ENCODE measurements at regions not wholly inside any gene's neighbourhood (a gene's known extent, or its start where the extent isn't known, plus 50 kb on each side); places are given as distances from the start of the nearest gene placed in this dataset.

DNA sequence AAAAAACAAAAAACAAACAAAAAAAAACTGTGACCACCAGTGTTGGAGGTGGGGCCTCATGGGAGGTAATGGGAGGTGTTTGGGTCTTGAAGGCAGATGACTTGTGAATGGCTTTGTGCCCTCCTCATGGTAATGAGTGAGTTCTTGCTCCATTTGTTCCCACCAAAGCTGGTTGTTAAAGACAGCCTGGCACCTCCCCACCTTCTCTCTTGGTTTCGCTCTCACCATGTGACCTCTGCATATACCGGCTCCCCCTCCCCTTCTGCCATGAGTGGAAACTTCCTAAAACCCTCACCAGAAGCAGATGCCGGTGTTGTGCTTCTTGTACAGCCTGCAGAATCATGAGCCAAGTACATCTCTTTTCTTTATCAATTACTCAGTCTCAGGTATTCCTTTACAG, 61.5 kb upstream of the ATP11B start:
- DNase-seq (ENCODE audit: low spot score) (no peak), ATAC-seq (ENCODE audit: low read depth) (no peak)
- no peaks in the 10 kb centered on the region for H3K27me3 ChIP-seq (ENCODE audit: insufficient read depth, poor library complexity, severe bottlenecking)
- no peaks in the 10 kb centered on the region for H3K36me3 ChIP-seq (ENCODE audit: low read depth)
- TF ChIP-seq, protein P1, sequence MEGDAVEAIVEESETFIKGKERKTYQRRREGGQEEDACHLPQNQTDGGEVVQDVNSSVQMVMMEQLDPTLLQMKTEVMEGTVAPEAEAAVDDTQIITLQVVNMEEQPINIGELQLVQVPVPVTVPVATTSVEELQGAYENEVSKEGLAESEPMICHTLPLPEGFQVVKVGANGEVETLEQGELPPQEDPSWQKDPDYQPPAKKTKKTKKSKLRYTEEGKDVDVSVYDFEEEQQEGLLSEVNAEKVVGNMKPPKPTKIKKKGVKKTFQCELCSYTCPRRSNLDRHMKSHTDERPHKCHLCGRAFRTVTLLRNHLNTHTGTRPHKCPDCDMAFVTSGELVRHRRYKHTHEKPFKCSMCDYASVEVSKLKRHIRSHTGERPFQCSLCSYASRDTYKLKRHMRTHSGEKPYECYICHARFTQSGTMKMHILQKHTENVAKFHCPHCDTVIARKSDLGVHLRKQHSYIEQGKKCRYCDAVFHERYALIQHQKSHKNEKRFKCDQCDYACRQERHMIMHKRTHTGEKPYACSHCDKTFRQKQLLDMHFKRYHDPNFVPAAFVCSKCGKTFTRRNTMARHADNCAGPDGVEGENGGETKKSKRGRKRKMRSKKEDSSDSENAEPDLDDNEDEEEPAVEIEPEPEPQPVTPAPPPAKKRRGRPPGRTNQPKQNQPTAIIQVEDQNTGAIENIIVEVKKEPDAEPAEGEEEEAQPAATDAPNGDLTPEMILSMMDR (IDR thresholded peaks at IDR 0.05; ENCODE audit: poor library complexity, severe bottlenecking) = no peak
- H3K27ac ChIP-seq (ENCODE audit: poor library complexity, severe bottlenecking) = no peak overlapping the region
- H3K9me3 ChIP-seq (ENCODE audit: severe bottlenecking) = no peaks in the 10 kb centered on the region
- no peaks in the 10 kb centered on the region for H3K4me1 ChIP-seq (ENCODE audit: insufficient read depth, poor library complexity, severe bottlenecking)
- no peak overlapping the region for H3K4me3 ChIP-seq (ENCODE audit: severe bottlenecking)

DNA sequence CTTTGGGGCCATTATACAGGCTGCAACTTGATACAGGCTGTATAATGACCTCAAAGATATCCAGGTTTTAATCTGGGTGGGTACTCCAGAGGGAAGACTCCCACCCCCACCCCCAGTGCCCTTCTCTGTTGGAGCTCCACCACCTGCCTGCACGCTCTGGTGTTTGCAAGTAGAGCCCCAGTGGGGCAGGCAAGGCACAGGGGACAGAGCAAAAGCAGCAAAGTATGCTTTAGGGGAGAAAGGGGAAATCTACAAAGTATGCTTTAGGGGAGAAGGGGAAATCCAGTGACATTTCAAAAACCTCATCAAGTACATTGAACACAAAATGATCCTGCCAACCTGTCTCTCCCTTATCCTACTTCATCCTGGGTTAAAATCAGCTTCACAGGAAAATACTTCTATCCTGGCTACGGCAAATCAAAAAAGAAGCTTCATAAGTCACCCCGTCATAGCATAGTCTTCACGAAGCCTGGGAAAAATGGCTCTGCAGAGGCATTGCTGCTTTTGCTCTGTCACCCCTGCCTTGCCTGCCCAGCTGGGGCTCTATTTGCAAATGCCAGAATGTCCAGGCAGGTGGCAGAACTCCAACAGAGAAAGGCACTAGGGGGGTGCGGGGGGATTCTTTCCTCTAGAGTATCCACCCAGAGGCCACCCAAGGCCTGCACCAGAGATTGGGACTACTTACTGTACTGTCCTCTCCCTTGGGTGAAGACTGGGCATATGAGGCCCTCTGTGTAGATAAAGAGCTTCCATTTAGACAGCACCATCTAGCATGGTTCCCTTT, 60.9 kb upstream of the ATP11B start:
- ATAC-seq (ENCODE audit: low read depth) (no peak), DNase-seq (ENCODE audit: low spot score) (no peak)
- Histone ChIP-seq H3K27me3 (ENCODE audit: insufficient read depth, poor library complexity, severe bottlenecking) (no peaks in the 10 kb centered on the region), H3K36me3 (ENCODE audit: low read depth) (no peaks in the 10 kb centered on the region), H3K4me3 (ENCODE audit: severe bottlenecking) (no peak overlapping the region), H3K27ac (ENCODE audit: poor library complexity, severe bottlenecking) (no peak overlapping the region), H3K4me1 (ENCODE audit: insufficient read depth, poor library complexity, severe bottlenecking) (no peaks in the 10 kb centered on the region), H3K9me3 (ENCODE audit: severe bottlenecking) (no peaks in the 10 kb centered on the region)
- TF ChIP-seq, protein P1 (IDR thresholded peaks at IDR 0.05; ENCODE audit: poor library complexity, severe bottlenecking) = no peak

DNA sequence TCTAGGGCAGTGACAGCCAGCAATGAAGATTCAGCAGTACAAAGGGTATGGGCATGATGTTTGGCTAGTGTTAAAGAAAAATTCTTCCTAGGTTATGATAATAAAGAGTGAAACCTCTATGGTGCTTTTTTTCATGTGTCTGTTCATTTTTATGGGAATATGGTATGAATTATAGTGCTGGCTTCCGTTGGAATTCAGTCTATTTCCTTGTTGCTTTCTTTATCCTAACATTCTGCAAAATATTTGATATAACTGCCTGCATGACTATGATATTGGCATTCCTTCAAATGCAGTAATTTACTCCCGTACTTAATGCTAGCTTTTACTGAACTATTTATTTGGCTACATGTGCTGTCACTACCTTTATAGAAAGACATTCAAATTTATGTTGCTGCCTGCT, 57.6 kb upstream of the ATP11B start:
- Histone ChIP-seq H3K27me3 (ENCODE audit: insufficient read depth, poor library complexity, severe bottlenecking) (no peaks in the 10 kb centered on the region), H3K36me3 (ENCODE audit: low read depth) (no peaks in the 10 kb centered on the region), H3K4me1 (ENCODE audit: insufficient read depth, poor library complexity, severe bottlenecking) (peaks cover 14% of the 10 kb centered on the region), H3K4me3 (ENCODE audit: severe bottlenecking) (no peak overlapping the region), H3K9me3 (ENCODE audit: severe bottlenecking) (no peaks in the 10 kb centered on the region), H3K27ac (ENCODE audit: poor library complexity, severe bottlenecking) (no peak overlapping the region)
- no peak for ATAC-seq (ENCODE audit: low read depth)
- TF ChIP-seq, protein P1 (IDR thresholded peaks at IDR 0.05; ENCODE audit: poor library complexity, severe bottlenecking) = no peak
- no peak for DNase-seq (ENCODE audit: low spot score)

DNA sequence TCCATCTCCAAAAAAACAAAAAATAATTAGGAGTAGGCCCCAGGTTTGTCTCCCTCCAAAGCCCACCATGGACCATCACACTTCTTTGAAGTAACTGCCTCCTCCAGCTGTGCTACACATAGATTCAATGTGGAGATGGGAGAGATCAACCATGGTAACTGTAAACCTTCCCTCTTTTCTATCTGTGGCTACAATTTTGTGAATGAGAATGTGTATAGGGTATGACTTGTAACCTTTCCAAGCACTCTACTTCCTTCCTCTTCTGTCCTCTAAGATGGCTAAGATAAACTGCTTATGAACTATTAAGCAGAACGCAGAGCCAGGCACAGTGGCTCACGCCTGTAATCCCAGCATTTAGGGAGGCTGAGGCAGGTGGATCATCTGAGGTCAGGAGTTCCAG, 55.5 kb upstream of the ATP11B start:
- Histone ChIP-seq H3K4me3 (ENCODE audit: severe bottlenecking) (no peak overlapping the region), H3K36me3 (ENCODE audit: low read depth) (no peaks in the 10 kb centered on the region), H3K27ac (ENCODE audit: poor library complexity, severe bottlenecking) (no peak overlapping the region), H3K27me3 (ENCODE audit: insufficient read depth, poor library complexity, severe bottlenecking) (no peaks in the 10 kb centered on the region), H3K9me3 (ENCODE audit: severe bottlenecking) (no peaks in the 10 kb centered on the region), H3K4me1 (ENCODE audit: insufficient read depth, poor library complexity, severe bottlenecking) (peaks cover 19% of the 10 kb centered on the region)
- DNase-seq (ENCODE audit: low spot score) (no peak), ATAC-seq (ENCODE audit: low read depth) (no peak)
- TF ChIP-seq, protein P1 (IDR thresholded peaks at IDR 0.05; ENCODE audit: poor library complexity, severe bottlenecking) = no peak

Measured in RWPE2 (cell line).